ENCODE measurements at regions not wholly inside any gene's neighbourhood (a gene's known extent, or its start where the extent isn't known, plus 50 kb on each side); places are given as distances from the start of the nearest gene placed in this dataset.

DNA sequence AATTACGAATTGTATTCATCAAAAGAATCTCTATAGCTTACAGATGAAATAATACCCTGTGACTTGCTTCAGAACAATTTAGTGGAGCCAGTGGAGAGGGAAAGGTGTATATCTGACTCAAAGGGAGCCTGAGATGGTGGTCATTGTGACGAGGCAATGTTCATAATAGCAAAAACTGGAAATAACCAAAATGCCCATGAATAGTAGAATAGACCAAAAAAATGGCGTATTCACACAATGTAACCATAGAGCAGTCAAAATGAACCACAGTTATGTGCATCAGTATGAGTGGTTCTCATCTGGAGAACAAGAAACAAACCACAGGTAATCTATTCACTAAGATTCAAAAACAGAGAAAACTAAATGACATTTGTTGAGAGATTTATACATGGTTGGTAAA lies 125.3 kb upstream of the CLNK start:
- no peaks in the 10 kb centered on the region for H3K27me3 ChIP-seq
- intact Hi-C loops (cut with DNase I) = no loop called here
- WGBS, 4 donors = 77 to 93% (median 85%) methylated on average over 3 of the region's 3 CpGs

DNA sequence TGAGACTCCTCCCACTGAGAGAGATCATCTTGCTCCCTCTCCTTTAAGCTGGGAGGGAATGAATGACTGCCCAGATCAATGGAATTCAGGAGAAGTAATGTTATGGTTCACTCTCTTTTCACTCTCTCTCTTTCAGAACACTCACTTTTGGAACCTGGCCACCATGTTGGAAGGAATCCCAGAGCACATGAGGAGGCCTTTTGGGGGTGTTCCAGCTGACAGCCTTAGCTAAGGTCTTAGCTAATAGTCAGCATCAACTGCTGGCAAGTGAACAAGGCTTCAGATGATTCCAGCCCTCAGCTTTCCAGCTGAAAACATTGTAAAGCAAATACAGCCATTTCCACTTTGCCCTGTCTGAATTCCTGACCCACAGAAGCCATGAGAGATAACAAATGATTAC lies 124.0 kb upstream of the CLNK start:
- TF ChIP-seq, protein P1, sequence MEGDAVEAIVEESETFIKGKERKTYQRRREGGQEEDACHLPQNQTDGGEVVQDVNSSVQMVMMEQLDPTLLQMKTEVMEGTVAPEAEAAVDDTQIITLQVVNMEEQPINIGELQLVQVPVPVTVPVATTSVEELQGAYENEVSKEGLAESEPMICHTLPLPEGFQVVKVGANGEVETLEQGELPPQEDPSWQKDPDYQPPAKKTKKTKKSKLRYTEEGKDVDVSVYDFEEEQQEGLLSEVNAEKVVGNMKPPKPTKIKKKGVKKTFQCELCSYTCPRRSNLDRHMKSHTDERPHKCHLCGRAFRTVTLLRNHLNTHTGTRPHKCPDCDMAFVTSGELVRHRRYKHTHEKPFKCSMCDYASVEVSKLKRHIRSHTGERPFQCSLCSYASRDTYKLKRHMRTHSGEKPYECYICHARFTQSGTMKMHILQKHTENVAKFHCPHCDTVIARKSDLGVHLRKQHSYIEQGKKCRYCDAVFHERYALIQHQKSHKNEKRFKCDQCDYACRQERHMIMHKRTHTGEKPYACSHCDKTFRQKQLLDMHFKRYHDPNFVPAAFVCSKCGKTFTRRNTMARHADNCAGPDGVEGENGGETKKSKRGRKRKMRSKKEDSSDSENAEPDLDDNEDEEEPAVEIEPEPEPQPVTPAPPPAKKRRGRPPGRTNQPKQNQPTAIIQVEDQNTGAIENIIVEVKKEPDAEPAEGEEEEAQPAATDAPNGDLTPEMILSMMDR (IDR thresholded peaks at IDR 0.05) = no peak
- TF ChIP-seq POLR2A (IDR thresholded peaks at IDR 0.05) = no peak
- no peak overlapping the region for H3K4me3 ChIP-seq
- H3K36me3 ChIP-seq (replicated peaks in 1 of 2) = no peaks in the 10 kb centered on the region
- no peaks in the 10 kb centered on the region for H3K9me3 ChIP-seq (replicated peaks in 1 of 3)
- no peaks in the 10 kb centered on the region for H3K4me1 ChIP-seq (replicated peaks in 1 of 2)
- H3K27ac ChIP-seq = no peak overlapping the region
- H3K27me3 ChIP-seq = no peaks in the 10 kb centered on the region
- peak in 5 of 7 donors; percentile 10 to 27 (median 16) for DNase-seq
- intact Hi-C loops (cut with DNase I) = no loop called here

More for the DNA sequence above, 125.3 kb upstream of the CLNK start:
- Histone ChIP-seq H3K4me3 (no peak overlapping the region), H3K9me3 (replicated peaks in 1 of 3) (no peaks in the 10 kb centered on the region), H3K4me1 (replicated peaks in 1 of 2) (no peaks in the 10 kb centered on the region), H3K36me3 (replicated peaks in 1 of 2) (no peaks in the 10 kb centered on the region), H3K27ac (no peak overlapping the region)
- TF ChIP-seq, protein P1 (IDR thresholded peaks at IDR 0.05) = no peak
- no peak for TF ChIP-seq POLR2A (IDR thresholded peaks at IDR 0.05)
- DNase-seq = no peak

DNA sequence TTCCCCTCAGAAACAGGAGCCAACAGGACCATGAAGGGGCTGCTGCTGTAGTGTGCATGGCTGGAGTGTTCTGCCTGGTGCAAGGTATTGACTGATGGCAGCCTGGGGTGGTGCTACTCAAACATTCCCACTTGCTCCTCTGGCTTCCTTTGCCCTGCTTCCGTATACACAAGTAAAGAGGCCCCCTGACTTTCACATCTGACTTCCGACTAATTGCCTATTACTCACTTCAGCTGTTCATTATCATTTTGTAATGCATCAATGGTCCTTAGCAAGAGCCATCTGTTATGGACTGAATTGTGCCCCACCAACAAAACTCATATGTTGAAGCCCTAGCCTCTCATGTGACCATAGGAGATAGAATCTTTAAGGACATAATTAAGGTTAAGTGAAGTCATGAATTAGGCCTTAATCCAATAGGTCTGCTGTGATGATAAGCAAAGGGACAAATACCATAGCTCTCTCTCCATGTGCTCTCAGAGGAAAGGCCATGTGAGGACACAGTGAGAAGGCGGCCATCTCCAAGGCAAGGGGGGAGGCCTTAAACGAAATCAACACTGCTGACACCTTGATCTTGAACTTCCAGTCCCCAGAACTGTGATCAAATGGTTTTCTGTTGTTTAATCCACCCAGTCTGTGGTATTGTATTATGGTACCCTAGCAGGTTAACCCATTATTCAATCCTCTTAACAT lies 122.5 kb upstream of the CLNK start:
- H3K4me1 ChIP-seq (replicated peaks in 1 of 2) = no peaks in the 10 kb centered on the region
- H3K9me3 ChIP-seq (replicated peaks in 1 of 3) = no peaks in the 10 kb centered on the region
- no peak overlapping the region for H3K4me3 ChIP-seq
- H3K27ac ChIP-seq = no peak overlapping the region
- no peak for DNase-seq
- H3K36me3 ChIP-seq (replicated peaks in 1 of 2) = no peaks in the 10 kb centered on the region
- H3K27me3 ChIP-seq = no peaks in the 10 kb centered on the region
- WGBS, 4 donors = 75 to 94% (median 84%) methylated on average over 4 of the region's 4 CpGs
- TF ChIP-seq, protein P1 (IDR thresholded peaks at IDR 0.05) = no peak
- TF ChIP-seq POLR2A (IDR thresholded peaks at IDR 0.05) = no peak
- intact Hi-C loops (cut with DNase I) = no loop called here

DNA sequence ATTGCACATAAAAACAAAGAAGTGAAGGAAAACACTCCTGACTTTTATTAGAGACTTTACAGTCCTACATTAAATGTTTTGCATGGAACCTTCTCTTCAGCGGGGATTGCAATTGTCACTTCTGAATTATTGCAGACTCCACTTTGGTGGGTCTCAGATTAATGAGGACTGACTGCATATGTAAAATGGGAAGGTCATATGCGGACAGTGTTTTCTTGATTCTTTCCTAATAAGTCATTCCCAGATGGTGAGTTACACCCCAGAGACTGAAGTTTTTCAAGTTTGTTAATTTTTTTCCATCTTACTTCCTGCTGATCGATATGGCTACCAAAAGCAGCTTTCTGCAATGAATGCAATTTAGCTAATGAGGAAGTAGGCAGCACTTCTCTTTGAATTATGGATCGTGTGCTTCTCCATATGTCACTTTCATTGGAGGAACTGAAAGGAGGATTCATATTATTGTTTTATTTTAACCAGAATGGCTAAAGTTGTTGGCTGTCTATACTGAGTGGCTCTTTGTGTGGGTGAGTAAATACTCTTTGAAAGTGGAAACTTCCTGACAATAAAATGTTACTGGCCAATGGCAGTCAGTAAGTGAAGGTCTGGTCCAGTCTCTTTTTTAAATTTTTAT lies 119.3 kb upstream of the CLNK start:
- no peak for DNase-seq
- TF ChIP-seq, protein P1 (IDR thresholded peaks at IDR 0.05) = no peak
- TF ChIP-seq POLR2A (IDR thresholded peaks at IDR 0.05) = no peak
- 60 to 68% (median 62%) methylated on average over 4 of the region's 4 CpGs for WGBS, 4 donors
- Histone ChIP-seq H3K27ac (no peak overlapping the region), H3K9me3 (replicated peaks in 1 of 3) (no peaks in the 10 kb centered on the region), H3K4me3 (no peak overlapping the region), H3K36me3 (replicated peaks in 1 of 2) (no peaks in the 10 kb centered on the region), H3K27me3 (no peaks in the 10 kb centered on the region), H3K4me1 (replicated peaks in 1 of 2) (no peaks in the 10 kb centered on the region)
- intact Hi-C loops (cut with DNase I) = no loop called here

Measured in adrenal gland (tissue), 9 donors.